Parathyroid adenoma (tissue), 2 donors: ENCODE measurements at regions not wholly inside any gene's neighbourhood (a gene's known extent, or its start where the extent isn't known, plus 50 kb on each side); places are given as distances from the start of the nearest gene placed in this dataset.

Experiments
- H2AFZ ChIP-seq: fragments of 300-600 bp; sonication (generic); one replicate; pipeline ENCODE4 v1.7.0; 2017; ENCODE audit warnings: antibody characterized with exemption, mild to moderate bottlenecking
- H3K27ac ChIP-seq: fragments of 300-600 bp; sonication (generic); one replicate; pipeline ENCODE4 v1.7.0; 2017
- H3K27me3 ChIP-seq: fragments of 300-600 bp; sonication (generic); one replicate; pipeline ENCODE4 v1.7.0; 2017; ENCODE audit warnings: low read length; ENCODE audit not compliant: control insufficient read depth, insufficient read depth
- H3K36me3 ChIP-seq: fragments of 300-600 bp; sonication (generic); one replicate; pipeline ENCODE4 v1.7.0; 2017; ENCODE audit warnings: low read length; ENCODE audit not compliant: control insufficient read depth, insufficient read depth
- H3K4me1 ChIP-seq: fragments of 300-600 bp; sonication (generic); one replicate; pipeline ENCODE4 v1.7.0; 2017; ENCODE audit warnings: control low read depth
- H3K4me2 ChIP-seq: fragments of 300-600 bp; sonication (generic); one replicate; pipeline ENCODE4 v1.7.0; 2017; ENCODE audit warnings: low read length
- H3K4me3 ChIP-seq: fragments of 300-600 bp; sonication (generic); one replicate; pipeline ENCODE4 v1.7.0; 2017; ENCODE audit warnings: low read depth, low read length
- H3K79me2 ChIP-seq: fragments of 300-600 bp; sonication (generic); one replicate; pipeline ENCODE4 v1.7.0; 2017; ENCODE audit warnings: control low read depth
- H3K9ac ChIP-seq: fragments of 300-600 bp; sonication (generic); one replicate; pipeline ENCODE4 v1.7.0; 2017; ENCODE audit warnings: mild to moderate bottlenecking
- H3K9me3 ChIP-seq: fragments of 300-600 bp; sonication (generic); one replicate; pipeline ENCODE4 v1.7.0; 2017; ENCODE audit warnings: low read length; ENCODE audit not compliant: control insufficient read depth
- TF ChIP-seq, protein P1 (sequence below): fragments of 300-600 bp; sonication (generic); IDR thresholded peaks from one replicate; pipeline ENCODE4 v1.7.0; 2017; ENCODE audit warnings: antibody characterized with exemption, mild to moderate bottlenecking
- donor health status: primary hyperparathyroidism.

- no peak overlapping the region for H3K4me3 ChIP-seq
- H3K27me3 ChIP-seq: no peaks in the 10 kb centered on the region
- TF ChIP-seq, protein P1, sequence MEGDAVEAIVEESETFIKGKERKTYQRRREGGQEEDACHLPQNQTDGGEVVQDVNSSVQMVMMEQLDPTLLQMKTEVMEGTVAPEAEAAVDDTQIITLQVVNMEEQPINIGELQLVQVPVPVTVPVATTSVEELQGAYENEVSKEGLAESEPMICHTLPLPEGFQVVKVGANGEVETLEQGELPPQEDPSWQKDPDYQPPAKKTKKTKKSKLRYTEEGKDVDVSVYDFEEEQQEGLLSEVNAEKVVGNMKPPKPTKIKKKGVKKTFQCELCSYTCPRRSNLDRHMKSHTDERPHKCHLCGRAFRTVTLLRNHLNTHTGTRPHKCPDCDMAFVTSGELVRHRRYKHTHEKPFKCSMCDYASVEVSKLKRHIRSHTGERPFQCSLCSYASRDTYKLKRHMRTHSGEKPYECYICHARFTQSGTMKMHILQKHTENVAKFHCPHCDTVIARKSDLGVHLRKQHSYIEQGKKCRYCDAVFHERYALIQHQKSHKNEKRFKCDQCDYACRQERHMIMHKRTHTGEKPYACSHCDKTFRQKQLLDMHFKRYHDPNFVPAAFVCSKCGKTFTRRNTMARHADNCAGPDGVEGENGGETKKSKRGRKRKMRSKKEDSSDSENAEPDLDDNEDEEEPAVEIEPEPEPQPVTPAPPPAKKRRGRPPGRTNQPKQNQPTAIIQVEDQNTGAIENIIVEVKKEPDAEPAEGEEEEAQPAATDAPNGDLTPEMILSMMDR: no peak
- no peaks in the 10 kb centered on the region for H3K9me3 ChIP-seq
- H3K4me2 ChIP-seq: no peak overlapping the region
- H3K79me2 ChIP-seq: no peaks in the 10 kb centered on the region
- no peaks in the 10 kb centered on the region for H3K36me3 ChIP-seq
- no peaks in the 10 kb centered on the region for H3K4me1 ChIP-seq
- H2AFZ ChIP-seq: no peak overlapping the region
- no peak overlapping the region for H3K27ac ChIP-seq
- no peak overlapping the region for H3K9ac ChIP-seq
These were observed 644.9 kb downstream of the CCDC171 start for GRCh38 chr9:16197578-16198370.

DNA sequence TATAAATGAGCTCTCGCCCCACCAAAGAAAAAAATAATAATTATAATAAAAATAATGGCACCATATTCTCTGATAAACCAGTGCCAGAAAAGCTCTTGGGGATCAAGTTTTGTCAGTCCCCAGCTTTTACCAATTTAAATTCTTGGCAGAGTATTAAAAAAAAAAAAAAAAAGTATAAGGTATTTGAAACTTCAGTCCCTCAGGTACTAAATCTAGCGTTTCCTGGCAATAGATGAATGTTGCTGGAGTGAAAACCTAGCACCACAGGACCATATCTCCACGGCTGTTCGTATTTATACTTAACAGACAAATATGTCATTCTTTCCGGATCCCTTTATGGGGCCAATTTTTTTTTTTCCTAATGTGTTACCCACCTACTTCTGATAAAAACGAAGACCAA, 646.2 kb downstream of the CCDC171 start:
- Histone ChIP-seq H2AFZ (no peak overlapping the region), H3K4me3 (no peak overlapping the region), H3K36me3 (no peaks in the 10 kb centered on the region), H3K9ac (no peak overlapping the region), H3K27me3 (no peaks in the 10 kb centered on the region), H3K4me1 (no peaks in the 10 kb centered on the region), H3K4me2 (no peak overlapping the region), H3K9me3 (no peaks in the 10 kb centered on the region), H3K79me2 (no peaks in the 10 kb centered on the region), H3K27ac (no peak overlapping the region)
- TF ChIP-seq, protein P1: no peak

DNA sequence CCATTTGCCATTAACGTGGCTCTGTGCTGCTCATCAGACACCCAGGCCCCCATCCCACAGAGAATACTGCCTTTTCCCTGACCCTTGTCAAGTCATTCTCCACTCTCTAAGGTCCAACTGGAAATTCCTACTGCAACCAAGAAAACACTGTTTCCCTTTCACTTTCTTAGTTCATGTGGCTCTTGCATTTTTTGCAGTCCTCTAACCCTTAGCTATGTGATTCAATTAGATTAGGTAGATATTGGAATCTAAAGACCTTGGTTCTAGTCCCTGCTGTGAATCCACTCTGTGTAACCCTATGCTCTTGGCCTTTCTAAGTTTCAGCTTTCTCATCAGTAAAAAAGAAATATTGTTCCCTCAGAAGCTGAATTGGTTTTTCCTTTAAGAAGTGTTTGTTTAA, 649.4 kb downstream of the CCDC171 start:
- TF ChIP-seq, protein P1: no peak
- Histone ChIP-seq H3K4me3 (no peak overlapping the region), H3K4me1 (no peaks in the 10 kb centered on the region), H3K36me3 (no peaks in the 10 kb centered on the region), H3K27me3 (no peaks in the 10 kb centered on the region), H2AFZ (no peak overlapping the region), H3K4me2 (no peak overlapping the region), H3K27ac (no peak overlapping the region), H3K9me3 (no peaks in the 10 kb centered on the region), H3K9ac (no peak overlapping the region), H3K79me2 (no peaks in the 10 kb centered on the region)

DNA sequence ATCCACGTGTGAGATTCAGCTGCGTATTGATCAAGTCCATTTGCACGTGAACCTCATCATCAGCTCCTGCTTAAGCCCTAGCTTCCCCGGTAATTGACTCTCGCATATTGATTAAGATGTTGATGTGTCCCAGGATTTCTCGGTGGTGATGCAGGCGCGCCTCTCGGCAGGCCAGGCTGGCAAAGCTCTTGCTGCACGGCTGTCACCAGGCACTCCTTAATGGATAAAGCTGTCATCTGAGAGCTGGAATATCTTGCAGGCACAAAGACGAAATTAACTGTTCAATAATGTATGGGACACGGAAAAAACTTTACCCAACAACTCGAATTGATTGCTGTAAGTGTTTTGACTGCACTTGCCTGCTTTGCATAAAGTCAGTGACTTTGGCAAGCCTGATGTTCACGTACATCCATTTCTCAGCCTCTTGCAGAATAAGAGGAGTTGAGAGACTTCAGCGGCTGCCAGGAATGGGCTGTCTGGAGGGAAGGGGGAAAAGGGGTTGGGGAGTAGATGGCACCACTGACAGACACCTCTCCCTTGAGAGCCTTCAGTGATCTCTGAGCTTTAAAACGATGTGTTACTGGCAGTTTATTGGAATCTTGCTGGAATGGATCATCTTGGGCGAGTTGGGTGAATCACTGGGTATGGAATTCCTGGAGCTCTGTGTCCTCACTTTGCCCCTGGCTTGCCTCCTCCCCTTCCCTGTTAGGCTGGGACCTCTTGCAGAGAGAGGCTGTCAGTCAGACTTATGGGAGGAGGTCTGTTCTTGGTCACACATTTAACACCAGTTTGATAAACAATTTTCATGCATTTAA, 650.3 kb downstream of the CCDC171 start:
- no peak overlapping the region for H3K9ac ChIP-seq
- TF ChIP-seq, protein P1: no peak
- H3K4me3 ChIP-seq: no peak overlapping the region
- H3K36me3 ChIP-seq: no peaks in the 10 kb centered on the region
- H3K27me3 ChIP-seq: no peaks in the 10 kb centered on the region
- H3K4me2 ChIP-seq: no peak overlapping the region
- H3K4me1 ChIP-seq: no peaks in the 10 kb centered on the region
- H3K27ac ChIP-seq: no peak overlapping the region
- H3K79me2 ChIP-seq: no peaks in the 10 kb centered on the region
- H3K9me3 ChIP-seq: no peaks in the 10 kb centered on the region
- no peak overlapping the region for H2AFZ ChIP-seq
